NCI-H2107 treated with DMSO at 0.1 percent for 48 hours (cell line): ENCODE measurements at regions not wholly inside any gene's neighbourhood (a gene's known extent, or its start where the extent isn't known, plus 50 kb on each side); places are given as distances from the start of the nearest gene placed in this dataset.
A peak's percentile ranks its signal among the peaks of the same experiment; 100 is the strongest.

ENCODE experiments used
- DNase-seq: peaks from one replicate; lab custom pipeline; 2025; ENCODE audit not compliant: unreplicated experiment; lab: John Stamatoyannopoulos, UW

- no peak for DNase-seq
These were observed 68.8 kb upstream of the ARHGAP18 start for GRCh38 chr6:129778793-129779192.

DNA sequence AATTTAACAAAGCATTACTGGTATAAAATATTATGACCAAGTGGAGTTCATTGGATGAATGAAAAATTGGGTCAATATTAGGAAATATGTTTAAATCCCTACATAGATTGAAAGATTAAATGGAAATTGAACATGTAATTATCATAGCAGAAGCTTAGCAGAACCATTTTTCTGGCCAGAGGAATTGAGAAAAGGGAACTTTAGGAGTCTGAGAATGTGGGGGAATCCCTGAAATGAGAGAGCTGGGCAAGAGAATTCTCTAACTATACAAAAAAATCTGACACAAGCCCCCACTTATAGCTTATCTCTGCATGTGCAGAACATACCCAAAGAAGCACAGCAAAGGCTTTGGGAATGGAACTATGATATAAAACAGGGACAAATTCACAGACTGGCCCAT is 67.4 kb upstream of the ARHGAP18 start:
- no peak for DNase-seq

GRCh38 chr6:129776542-129777330 is 66.8 kb upstream of the ARHGAP18 start:
- no peak for DNase-seq

DNA sequence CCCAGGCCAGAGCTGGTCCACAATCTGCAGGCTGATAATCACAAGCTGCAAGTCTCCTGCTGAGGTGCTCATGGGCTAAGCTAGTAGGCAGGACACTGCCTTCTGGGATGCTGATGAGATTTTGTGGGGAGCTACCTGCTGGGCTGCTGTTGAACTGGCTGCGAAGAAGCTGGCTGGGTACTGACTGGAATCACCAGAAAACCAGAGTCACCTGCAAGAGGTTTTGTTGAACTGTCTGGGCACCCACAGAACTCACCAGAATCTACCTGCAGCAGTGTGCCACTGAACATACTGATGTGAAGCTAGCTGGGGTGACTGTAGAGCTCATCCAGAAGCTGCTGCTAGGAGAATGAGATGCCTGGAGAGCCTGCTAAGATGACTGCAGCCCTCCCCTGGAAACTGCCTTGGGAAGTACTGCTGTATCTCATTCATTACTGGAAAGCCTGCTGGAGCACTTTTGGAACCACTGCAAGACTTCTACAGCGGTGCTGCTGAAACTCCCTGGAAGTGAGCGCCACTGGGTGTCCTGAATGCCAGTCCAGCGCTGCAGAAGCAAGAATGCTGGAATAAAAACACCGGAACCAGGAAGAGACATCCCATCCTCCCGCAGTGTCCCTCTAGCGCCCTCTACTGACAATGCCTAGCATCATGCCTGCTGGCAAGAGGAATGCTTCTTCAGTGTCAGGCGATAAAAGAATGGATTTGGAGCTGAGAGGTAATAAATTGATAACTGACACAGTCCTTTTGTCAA is 64.9 kb upstream of the ARHGAP18 start:
- peak; percentile 73 for DNase-seq

DNA sequence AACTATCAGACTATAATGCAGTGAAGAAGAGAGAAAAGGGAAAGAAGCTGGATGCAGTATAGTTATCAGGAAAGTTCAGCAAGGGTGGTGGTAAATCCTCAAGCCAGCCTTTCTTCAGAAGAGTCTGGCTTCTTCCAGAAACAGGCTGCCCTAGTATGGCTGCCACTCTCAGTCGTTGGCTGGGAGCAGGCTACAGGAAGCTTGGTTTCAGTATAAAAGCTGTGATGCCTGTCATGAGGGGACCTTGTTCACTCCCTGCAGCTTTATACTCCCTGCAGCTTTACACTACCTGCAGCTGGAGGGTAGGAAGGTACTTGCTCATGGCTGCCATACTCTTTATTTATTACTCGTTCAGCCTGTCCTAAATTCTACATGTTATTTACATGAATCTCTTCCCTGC is 63.3 kb upstream of the ARHGAP18 start:
- no peak for DNase-seq

- DNase-seq = no peak
These were observed 61.7 kb upstream of the ARHGAP18 start for GRCh38 chr6:129771678-129772077.

DNA sequence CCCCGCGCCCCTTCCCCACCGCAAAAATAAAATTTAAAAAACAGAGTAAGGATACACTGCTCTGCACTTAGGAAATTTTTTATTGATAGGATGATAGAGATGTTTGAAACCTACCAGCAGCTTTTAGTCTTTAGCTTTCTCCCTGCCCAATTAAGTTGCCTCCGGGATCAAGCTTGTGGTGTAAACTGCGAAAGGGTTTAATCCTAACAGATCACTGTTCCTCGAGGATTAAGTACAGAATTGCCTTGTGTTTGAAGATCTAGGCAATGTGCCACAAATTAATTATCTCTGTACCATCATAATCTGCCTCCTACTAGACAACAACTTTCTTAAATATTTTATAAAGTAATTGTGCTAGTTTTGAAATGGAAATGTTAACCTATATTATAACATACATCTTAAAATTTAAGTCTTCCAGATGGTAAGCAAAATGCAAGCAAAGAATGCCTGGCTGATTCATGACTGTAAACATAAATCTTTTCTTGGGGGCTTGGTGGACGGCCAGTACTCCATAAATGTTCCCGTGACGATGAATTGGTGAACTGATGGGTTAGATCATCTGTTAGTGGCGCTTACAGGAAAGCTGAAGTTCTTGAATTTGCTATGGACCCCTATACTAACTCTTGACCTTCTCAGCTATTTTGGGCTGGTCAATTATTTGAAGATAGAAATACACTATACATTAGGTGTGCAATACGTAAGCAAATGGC is 58.0 kb upstream of the ARHGAP18 start:
- DNase-seq = no peak

DNA sequence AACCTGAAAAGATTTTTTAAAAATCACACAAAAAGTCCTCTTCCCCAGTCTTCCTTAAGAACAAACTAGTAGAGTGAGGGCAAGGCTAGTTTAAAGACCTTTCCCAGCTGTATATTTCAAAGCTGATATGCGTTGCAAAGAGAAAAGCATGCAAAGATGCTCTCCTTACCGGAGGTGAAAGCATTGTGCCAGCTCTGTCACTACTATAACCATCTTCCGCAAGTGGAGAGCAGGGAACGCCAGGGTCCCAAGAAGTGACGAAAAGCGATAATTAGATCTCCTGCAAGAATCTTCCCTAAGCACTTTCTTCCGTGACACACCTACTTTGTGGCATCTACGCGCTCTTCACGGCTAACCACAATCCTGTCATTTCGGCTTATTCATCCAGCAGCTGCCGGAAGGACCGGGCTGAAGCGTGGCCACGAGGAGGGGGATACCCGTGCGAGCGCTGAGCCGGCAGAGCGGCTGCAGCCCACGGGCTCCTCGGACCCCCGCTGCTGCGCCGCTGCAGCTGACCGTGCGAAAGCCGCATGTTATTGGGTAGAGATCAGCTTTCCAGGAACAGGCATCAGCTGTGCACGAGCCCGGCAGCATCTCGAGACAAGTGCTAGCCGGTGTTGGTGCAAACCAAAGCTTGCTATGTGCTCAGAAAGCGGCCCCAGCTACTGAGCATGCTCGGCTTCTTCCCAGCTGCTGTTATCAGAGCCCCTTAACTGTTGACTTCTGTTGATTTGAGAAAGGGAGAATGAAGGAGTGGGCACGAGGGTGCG is 57.2 kb upstream of the ARHGAP18 start:
- peak; percentile 81 for DNase-seq

DNA sequence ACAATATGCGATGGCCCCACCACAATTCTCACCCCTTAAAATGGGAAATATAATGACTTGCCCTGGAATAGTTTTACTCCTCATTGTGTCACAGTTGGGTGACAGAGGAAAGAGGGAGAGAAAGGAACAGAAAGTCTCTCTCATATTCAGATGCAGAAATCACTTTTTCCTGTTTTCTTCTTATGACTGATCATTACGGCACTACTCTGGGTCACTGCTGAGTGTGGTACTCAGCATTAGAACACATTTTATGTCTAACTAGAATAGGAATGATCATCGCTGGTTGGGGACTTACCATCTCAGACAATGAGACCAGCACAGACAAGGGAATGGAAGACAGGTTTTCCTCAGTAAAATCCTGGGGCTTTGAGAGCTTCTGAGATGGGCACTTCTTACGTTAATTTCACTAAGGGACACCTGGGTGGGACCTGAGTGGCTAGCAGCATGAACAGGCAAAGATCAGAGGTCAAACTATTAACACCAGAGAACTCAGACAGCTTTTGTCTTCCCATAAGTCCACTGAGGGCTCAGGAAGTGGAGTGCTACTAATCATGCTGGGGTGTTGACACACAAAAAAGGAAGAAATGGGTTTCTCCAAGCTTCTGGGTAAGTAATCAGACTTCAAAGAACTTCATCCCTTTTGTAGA is 54.9 kb upstream of the ARHGAP18 start:
- DNase-seq = no peak

DNA sequence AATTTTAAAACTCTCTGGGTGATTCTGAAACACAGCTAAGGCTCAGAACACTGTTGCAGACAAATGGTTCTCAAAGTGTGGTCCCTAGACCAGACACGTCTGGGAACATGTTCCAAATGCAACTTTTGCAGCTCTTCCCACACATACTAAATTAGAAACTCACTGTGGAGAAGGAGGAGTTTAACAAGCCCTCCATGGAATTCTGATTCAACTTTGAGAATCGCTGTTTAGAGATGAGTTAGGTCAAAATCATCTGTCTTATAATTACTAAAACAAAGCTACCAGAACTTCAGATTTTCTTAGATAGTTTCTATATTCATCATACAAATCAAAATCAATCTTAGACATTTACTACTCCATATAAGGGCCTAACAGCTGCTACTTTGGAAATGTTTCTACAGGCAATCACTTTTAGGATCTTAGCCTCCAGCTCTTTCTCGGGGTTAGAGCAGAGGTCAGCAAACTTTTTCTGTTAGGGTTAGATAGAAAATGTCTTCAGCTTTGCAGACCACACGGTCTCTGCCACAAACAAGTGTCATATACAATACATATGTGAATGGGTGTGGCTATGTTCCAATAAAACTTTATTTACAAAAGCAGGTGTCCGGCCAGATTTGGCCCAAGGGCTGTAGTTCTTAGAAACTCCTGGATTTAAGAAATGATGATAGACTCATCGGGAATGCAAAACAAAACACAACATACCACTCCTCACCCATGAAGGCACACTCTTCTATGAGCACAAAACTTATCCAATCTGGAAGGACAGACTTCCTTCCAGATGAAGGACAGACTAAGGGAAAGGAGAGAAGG is 50.0 kb upstream of the ARHGAP18 start:
- DNase-seq = no peak
